Kidney glomerular epithelial cell (primary cell): ENCODE measurements at regions not wholly inside any gene's neighbourhood (a gene's known extent, or its start where the extent isn't known, plus 50 kb on each side); places are given as distances from the start of the nearest gene placed in this dataset.
"Not testable (repeated sequence)": the region's sequence is repeated elsewhere in the genome, so short reads cannot be mapped to it uniquely, and the experiment has no call there.

Experiments
- DNase-seq: peaks from one replicate; lab custom pipeline; 2025; lab: John Stamatoyannopoulos, UW

DNA sequence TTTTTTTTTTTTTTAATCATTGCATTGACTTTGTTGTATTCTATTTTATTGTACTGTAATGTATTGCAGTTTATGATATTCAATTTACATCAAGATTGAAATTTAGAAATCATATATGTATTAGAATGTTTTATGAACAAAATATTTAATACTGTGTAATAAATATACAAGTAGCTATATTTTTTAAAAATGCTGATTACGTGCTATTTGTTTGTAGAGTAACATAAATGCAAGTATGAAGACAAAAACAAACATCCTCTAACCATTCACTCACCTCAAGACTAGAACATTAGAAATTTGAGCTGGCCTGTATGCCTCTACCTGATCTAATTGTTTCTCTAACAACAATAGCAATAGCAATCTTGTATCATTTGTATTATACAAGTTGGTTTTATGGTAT lies 290.3 kb downstream of the GATA3 start:
- DNase-seq, result no peak

DNA sequence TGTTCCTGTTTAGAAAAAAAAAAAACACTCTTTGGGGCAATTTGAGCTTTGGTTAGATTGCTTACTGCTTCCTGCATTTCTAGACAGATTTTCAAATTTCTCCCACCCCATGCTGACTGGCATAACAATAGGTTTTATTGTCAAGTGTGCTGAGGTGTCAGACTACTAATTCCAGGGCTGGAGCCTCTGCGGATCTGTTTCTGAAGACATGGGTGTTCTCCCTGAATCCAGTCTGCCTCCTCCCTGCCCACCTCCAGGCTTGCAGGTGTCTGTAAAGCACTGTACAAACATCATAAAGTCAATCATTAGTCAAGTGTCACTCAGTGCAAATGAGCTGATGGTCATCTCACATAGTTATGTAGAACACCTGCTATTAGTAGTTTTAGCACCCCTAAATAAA lies 292.4 kb downstream of the GATA3 start:
- no peak for DNase-seq

DNA sequence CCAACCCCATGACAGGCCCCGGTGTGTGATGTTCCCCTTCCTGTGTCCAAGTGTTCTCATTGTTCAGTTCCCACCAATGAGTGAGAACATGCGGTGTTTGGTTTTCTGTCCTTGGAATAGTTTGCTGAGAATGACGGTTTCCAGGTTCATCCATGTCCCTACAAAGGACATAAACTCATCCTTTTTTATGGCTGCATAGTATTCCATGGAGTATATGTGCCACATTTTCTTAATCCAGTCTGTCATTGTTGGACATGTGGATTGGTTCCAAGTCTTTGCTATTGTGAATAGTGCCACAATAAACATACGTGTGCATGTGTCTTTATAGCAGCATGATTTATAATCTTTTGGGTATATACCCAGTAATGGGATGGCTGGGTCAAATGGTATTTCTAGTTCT lies 293.1 kb downstream of the GATA3 start:
- DNase-seq, result not testable (repeated sequence)

DNA sequence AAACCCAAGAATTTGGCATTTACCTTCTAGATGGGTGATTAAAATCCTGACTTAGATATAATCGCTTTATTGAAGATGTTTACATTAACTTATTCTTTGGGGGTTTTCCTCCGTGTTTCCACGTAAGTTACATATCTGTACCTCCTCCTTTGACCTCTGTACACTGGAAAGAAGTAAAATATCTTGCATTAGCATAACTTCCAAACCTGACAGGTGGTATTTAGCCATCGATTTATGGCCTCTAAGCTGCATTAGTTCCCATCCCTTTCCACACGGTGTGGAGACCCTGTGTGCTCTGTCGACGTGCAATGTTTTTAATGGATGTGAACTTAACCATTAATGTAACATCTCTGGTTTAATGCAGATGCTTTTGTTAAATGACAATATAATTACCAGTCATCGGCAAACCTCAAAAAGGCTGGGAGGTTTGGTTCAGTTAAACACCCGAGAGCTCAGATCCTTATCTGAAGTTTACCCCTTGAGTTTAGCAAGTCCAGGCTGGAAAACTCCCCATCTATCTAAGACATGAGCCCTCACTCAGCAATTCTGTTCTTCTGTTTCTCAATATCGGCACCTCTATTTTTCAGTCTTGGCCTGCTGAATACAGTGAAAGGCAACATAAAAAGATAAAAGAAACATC lies 295.2 kb downstream of the GATA3 start:
- DNase-seq, result no peak

DNA sequence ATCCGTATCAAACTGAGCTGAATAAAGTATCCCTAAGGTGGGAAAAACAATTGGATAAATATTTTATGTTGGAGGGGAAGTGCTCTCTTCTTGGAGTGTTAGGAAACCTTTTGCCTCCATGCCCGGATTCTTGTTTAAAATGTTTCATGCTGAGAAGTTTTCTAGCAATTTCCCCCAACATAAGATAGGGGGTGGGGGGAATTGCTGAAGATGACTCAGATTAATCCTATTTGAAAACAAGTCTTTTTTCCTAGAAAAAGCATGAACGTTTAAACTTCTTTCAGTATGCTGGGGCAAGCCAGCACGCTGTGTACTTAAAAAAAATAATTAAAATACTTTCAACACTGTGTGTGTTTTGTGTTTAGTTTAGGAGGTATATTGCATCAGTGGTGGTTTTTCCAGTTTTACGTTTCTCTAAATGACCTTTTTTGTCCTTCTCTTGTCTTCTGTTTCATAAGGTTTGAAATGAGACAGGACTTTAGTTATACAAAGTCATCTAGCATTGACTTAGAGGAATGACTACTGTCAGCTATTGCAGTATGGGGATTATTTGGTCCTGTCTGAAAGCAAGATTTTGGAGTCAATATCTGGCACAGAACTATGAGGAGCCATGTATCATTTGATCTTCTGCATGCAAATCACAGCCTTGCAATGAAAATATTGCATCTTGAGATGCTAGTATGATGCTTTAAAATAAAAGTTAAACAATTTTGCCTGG lies 295.9 kb downstream of the GATA3 start:
- DNase-seq, result no peak

DNA sequence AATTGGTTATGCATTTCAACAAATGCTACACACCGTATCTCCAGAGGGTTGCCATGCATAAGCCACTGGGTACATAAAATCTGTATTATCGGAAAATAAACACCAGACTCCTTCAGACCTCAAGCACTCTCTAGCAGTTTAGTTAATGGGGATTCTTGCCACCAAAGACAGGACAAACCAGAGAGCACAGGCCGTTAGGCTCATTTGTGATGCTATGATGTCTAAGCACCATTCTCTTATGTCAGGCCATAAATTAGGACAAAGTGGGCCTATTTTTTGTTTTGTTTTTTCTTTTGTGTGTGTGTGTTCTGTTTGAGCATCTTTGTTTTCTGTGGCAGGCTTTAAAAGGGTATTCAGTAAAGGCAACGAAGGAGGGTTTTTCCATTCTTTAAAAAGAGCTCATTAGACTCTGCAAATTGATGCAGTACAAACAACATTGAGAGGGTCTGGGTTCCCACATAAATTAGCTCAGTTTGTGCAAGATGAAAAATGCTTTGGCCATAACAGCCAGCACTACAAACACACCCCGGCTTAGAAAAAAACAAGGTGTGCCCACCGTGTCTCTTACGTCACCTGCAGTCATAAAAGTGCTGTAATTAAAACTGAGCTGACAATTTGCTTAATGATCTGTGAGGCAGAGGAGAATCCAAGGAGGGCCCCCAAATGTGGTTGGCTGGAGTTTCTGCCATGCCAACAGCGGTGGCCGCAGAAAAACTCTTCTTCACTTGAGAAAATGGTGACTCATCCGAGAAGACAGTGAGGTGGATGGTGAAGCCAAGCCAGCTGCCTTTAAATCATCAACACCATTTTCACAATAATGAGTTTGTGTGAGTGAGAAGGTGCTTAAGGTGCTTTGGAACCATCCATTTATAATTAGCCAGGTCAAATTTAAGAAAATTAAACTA lies 297.9 kb downstream of the GATA3 start:
- DNase-seq, result no peak

DNA sequence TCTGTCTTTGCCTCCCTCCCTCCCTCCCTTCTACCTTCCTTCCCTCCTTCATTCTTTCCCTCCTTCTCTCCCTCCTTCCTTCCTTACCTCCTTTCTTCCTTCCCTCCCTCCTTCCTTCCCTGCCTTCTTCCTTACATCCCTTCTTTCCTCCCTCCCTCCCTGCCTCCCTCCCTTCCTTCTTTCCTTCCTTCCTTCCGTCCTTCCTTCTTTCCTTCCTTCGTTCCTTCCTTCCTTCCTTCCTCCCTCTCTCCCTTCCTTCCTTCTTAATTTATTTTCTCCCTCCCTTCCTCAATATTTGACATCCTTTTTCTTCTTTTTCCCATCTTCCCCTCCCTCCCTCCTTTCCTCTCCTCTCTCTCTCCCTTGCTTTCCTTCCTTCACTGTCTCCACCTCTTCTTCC lies 301.8 kb downstream of the GATA3 start:
- no peak for DNase-seq

DNA sequence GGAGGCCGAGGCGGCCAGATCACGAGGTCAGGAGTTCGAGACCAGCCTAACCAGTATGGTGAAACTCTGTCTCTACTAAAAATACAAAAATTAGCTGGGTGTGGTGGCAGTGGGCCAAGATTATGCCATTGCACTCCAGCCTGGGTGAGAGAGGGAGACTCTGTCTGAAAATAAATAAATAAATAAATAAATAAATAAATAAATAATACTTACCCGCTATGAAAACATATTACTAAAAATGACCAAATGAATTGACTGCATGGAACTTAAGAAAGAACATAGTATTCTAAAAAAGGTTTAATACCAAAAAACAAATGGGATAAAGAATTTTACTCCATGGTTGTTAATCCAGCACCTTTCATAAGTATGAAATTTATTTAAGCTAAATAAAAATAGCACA lies 305.0 kb downstream of the GATA3 start:
- no peak for DNase-seq

DNA sequence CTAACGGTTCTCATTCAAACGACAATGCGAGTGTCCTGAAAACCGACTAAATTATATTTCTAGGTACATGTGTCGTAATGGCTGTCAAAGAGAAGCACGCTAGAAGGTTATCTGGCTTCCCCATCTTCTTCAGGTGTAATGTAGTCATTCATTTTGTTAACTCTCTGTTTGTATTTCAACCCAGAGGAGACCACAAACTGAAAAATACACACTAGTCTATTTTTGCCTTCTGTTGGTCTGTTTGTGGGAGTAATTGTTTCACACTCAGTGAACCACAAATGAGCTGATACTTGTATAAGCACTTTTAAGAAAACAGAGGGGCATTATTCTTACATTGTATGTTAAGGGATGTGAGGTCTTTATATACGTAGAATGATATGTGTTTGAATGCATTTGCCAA lies 305.9 kb downstream of the GATA3 start:
- DNase-seq, result no peak

DNA sequence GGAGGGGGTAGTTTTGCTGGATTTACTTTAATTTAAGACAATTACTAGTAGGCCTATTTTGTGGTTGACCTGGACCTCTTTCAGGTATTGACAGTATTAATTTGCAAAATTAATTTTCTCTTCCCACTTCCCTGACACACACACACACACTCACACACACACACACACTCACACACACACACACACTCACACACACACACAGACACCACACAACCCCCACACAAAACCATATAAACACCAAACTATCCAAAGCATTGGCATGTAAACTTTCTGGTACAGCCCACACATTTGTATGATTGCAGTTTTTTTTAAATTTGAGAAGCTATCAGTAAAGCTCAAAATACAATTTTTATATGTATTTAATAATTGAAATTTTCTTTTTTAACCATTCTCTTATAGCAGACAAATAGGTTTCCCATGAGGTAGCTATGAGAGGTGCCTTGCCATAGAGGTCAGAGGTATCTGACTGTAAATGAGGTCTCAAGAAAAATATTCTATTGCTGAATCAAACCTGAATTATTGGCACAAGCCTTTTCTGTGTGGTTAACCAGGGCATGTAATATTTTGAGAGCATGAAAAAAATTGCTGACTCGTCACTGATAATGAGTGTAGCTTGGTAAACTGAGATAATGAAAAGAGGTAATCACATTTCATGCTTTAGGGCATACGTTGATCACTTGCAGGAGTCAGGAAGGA lies 306.5 kb downstream of the GATA3 start:
- no peak for DNase-seq

DNA sequence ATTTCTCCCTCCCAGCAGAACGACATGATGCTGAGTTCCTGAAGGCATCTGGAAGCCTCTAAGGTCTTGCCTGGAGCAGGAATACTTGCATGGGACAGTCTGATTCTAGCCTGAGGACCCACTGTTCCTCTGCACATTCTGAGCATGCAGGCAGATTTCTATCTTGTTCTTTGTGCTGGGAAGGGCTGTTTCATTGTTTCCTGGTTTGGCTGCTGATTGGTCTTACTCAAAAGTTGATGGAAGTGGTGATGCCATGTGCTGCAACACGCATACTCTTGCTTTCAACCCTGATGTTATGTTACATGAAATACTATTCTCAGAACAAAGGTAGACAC lies 307.0 kb downstream of the GATA3 start:
- DNase-seq, result no peak

DNA sequence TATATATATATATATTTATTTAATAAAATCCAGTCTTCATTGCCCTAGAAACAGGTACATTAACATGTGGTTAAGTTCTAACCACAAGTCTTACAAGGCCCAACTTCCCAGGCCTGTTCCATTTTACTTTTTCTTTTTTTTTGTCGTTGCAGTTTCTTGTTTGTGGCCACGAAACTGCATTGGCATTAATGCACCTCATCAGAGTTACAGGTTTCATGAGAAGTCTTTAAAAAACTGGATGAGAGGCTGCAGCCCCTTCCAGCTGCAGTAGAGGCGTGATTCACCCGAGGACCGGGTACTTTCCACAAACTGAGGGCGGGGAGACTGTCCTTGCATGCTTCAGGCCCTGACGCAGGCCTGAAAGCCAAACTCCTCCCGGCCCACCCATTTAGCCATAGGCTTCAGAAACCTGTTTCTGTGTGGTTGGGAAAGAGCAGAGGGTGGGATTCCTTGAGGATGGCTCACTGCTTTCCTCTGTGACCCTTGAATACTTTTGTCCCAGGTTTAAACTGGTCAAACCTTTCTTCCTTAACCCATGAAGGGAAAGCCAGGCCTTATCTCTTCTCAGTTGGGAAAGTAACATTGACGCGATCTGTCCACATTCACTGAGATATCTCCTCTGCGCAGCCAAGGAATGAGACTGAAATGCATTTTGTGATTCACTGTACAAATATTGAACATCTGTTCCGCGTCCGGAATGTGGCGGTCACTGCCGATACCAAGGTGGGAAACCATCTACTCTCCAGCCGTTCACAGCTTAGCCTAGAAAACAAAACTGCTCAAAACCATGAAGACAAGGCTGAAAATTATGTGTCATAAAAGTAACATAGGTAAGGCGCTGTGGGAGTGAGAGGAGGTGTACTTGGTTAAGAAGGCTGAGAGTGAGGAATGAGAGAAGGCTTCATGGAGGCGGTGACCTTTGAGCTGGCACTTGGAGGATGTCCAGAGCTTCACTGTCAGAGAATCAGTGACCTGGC lies 311.7 kb downstream of the GATA3 start:
- no peak for DNase-seq

DNA sequence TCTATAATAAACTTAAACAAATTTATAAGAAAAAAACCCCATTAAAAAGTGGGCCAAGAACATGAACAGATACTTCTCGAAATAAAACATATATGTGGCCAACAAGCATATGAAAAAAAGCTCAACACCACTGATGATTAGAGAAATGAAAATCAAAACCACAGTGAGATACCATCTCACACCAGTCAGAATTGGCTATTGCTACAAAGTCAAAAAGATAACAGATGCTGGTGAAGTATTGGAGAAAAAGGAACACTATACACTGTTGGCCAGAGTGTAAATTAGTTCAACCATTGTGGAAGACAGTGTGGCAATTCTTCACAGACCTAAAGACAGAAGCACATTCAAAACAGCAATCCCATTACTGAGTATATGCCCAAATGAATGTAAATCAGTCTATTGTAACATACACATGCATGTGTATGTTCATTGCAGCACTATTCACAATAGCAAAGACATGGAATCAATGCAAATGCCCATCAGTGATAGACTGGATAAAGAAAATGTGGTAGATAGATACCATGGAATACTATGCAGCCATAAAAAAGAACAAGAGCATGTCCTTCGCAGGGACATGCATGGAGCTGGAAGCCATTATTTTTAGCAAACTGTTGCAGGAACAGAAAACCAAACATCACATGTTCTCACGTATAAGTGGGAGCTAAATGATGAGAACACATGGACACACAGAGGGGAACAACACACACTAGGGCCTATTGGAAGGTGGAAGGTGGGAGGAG lies 313.4 kb downstream of the GATA3 start:
- DNase-seq, result not testable (repeated sequence)

DNA sequence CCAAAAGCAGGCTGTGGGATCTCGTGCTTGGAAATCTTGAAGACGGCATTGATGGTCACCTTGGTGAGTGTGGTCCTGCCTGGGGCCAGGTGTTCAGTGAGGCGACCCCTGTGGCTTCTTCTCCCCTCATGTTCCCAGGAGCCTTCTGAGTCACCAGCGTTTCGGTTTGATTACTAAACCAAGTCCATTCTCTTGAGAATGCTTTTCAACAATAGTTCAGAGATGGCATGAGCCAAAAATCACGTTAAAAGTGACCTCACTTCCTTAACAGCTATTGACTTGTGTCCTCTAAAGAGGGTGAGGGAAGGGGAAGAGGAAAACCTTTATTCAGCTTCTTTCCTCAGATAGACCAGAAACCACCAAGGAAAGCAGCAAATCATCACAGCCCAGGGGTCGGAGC lies 315.2 kb downstream of the GATA3 start:
- no peak for DNase-seq

DNA sequence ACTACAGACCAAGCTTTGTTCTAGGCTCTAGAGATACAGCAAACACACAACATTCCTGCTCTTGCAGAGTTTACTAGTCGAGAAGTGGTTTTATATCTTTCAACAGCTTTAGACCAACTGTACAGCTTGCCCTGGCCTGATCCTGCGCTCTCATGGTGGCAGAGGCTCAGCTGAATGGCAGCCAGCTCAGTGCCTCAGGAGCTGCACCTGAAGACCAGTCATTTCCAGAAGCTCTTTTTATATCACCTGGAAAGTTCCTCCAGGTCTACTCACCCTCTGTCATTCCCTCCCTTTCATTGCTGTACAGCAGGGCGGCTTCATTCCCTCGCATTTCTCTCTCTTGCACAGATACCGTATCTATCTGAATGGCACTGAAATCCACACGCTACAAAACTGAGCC lies 319.8 kb downstream of the GATA3 start:
- DNase-seq, result no peak

DNA sequence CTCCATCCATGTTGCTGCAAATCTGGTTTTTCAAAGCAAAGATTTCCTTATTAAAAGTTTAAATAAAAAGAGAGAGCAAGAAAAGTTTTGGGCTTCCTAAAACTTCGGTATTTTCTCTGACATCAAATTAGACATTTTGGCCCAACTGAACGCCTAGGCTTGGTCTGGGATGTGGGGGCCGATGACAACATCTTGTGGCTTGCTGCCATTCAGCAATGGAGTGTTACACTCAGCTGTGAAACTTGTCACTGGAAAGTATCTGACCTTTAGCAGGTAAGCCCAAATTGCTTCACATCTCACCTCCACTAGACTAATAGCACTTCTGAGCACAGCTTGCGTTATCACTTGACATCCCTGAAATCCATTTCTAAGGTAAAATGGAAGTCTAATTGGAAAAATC lies 320.6 kb downstream of the GATA3 start:
- no peak for DNase-seq

DNA sequence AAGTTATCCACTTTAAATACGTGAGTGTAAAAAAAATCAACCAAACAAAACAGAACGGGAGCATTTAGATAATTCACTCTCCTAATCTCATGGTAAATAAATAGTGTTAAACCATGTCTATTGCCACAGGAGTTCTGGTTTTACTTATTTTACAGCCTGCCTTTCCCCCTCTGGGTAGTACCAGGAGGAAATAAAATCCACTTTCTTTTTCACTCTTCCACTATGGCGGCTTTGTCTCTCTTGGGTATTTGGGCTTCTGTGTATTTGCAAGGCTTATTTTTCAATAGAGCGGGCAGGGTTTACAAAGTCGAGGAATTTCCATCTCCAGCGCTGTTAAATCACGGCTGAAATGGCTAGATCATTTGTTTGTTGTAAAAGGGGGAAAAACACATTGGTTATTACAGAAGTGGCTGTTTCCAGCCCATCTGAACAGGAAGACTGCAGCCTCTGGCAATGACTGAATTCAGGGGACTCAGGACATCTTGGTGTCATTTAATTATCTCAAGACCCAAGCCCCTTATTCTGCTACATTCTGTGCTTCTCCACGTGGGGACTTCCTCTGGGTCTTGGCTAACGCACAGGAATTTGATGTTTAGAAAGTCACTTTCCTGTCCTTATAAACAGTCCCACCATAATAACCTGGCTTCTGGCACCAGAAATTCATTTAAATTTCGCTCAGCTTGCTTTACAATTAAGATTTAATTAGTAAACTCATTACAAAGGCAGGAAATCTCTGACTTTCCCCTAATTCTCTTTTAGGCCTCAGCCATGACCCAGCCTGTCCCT lies 323.9 kb downstream of the GATA3 start:
- DNase-seq, result no peak

DNA sequence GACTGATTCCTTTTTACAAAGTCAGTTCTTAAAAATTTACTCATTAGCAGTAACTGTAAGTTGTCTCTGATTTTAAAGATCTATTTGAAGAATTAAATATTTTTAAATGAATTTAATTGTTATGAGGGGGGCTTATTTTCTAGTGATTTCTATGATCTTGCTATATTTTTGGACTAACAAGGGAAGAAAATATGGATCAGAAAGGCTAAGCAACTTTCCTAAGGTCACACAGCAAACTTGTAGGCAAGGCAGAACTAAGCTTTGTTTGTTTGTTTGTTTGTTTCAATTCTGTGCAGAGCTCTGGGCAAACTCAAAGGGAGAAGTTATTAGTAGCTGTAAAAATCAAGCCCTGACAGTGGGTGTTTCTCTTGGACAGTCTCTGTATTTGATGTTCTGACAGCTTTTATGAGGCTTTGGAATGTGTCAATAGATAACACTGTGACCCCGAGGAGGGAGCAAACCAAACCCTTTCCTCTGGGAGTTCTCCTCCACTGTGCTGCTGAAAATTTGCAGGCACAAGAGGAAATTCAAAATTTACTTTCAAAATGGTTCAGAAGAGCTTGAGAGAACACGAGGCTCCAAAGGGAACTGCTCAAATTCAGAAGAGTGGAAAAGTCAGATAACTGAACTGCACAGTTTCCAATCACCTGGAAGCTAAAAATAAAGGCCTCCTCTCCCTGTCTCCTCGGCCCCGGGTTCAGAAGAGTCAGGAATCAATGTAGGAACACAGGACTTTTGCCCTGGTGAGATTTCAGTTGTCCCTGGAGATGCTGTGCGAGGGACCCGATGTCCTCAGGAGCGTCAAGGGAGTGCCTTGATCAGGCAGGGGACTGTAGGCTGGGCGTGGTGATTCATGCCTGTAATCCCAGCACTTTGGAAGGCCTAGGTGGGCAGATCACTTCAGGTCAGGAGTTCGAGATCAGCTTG lies 325.7 kb downstream of the GATA3 start:
- no peak for DNase-seq
